Gastrocnemius medialis (tissue), 4 donors: ENCODE measurements at regions not wholly inside any gene's neighbourhood (a gene's known extent, or its start where the extent isn't known, plus 50 kb on each side); places are given as distances from the start of the nearest gene placed in this dataset.

ENCODE experiments used
- ATAC-seq, 2 donors: fragments of 150-250 bp; one replicate each; pipeline ENCODE4 v1.9.1; 2016
- DNase-seq, 2 donors: peaks; one replicate each; pipeline ENCODE4 v3.0.0-alpha.2; 2019
- H3K27ac ChIP-seq, 4 donors: fragments of 200-600 bp; sonication (generic); 1 replicate in 1 of 4; 2 replicates in 3 of 4; pipeline ENCODE4 v1.5.1; 2016 to 2018; ENCODE audit warnings: mild to moderate bottlenecking in 2 of 4, moderate library complexity in 1 of 4
- H3K27me3 ChIP-seq, 3 donors: fragments of 200-600 bp; sonication (generic) in 2 of 3; 1 replicate in 1 of 3; 2 replicates in 2 of 3; pipeline versions ENCODE4 v1.5.1 to v1.6.0; 2016 to 2019; ENCODE audit warnings: mild to moderate bottlenecking in 1 of 3, moderate library complexity in 1 of 3
- H3K36me3 ChIP-seq, 2 donors: fragments of 200-600 bp; sonication (generic) in 1 of 2; one replicate each; pipeline ENCODE4 v1.5.1; 2017 to 2018
- H3K4me1 ChIP-seq, 2 donors: fragments of 200-600 bp; sonication (generic) in 1 of 2; one replicate each; pipeline ENCODE4 v1.5.1; 2016 to 2017; ENCODE audit warnings: mild to moderate bottlenecking in 2 of 2
- H3K4me3 ChIP-seq, 4 donors: fragments of 200-600 bp; sonication (generic) in 3 of 4; 1 replicate in 1 of 4; 2 replicates in 3 of 4; pipeline ENCODE4 v1.5.1; 2016 to 2019; ENCODE audit warnings: mild to moderate bottlenecking in 2 of 4
- H3K9me3 ChIP-seq, 3 donors: fragments of 200-600 bp; sonication (generic) in 2 of 3; 1 replicate in 1 of 3; 2 replicates in 2 of 3; pipeline ENCODE4 v1.5.1; 2016 to 2019
- CTCF ChIP-seq, 5 experiments: fragments of 450-650 bp in 3 of 5; fragments of 200-600 bp in 2 of 5; sonication (generic) in 2 of 5; IDR thresholded peaks in 4 of 5; conservative IDR thresholded peaks in 1 of 5; 1 replicate in 4 of 5; 2 replicates in 1 of 5; pipeline ENCODE4 v1.5.1; 2016 to 2019; ENCODE audit warnings: antibody characterized with exemption in 5 of 5, mild to moderate bottlenecking in 3 of 5, moderate library complexity in 3 of 5
- POLR2A ChIP-seq, 2 donors: fragments of 450-650 bp; IDR thresholded peaks; one replicate each; pipeline ENCODE4 v1.6.1; 2017; ENCODE audit warnings: antibody characterized with exemption in 2 of 2, mild to moderate bottlenecking in 2 of 2, moderate library complexity in 2 of 2
- in situ Hi-C, 4 donors: fragments of 200-750 bp; cut with MboI; loops; one replicate each; pipeline versions ENCODE4 v1.15.0 to v1.8.0; 2017; ENCODE audit warnings: low sequenced_read_pairs in 4 of 4
- intact Hi-C: fragments of 100-400 bp; cut with DNase I; formaldehyde crosslinking; loops from one replicate; pipeline ENCODE4 v1.15.1; 2023; ENCODE audit warnings: low total_unique reads

- no peak for DNase-seq
- Histone ChIP-seq H3K4me1 (peaks cover 0 to 2% of the 10 kb centered on the region in 2 donors), H3K36me3 (no peaks in the 10 kb centered on the region), H3K27me3 (no peaks in the 10 kb centered on the region), H3K27ac (no peak overlapping the region), H3K9me3 (no peaks in the 10 kb centered on the region), H3K4me3 (no peak overlapping the region)
- no peak for TF ChIP-seq POLR2A (IDR thresholded peaks at IDR 0.05)
- TF ChIP-seq CTCF (IDR thresholded peaks at IDR 0.05 in 4 of 5, conservative IDR thresholded peaks at IDR 0.05 in 1 of 5) = no peak
- ATAC-seq = peak in 1 of 2 donors; percentile 30
- in situ Hi-C loops = no loop called here
- intact Hi-C loops = no loop called here
Measured at GRCh38 chr2:147487286-147487977, 357.4 kb upstream of the ACVR2A start.

GRCh38 chr2:147485210-147485851 is 359.5 kb upstream of the ACVR2A start:
- Histone ChIP-seq H3K27ac (no peak overlapping the region), H3K27me3 (no peaks in the 10 kb centered on the region), H3K36me3 (no peaks in the 10 kb centered on the region), H3K4me3 (no peak overlapping the region), H3K9me3 (no peaks in the 10 kb centered on the region), H3K4me1 (peaks cover 0 to 3% of the 10 kb centered on the region in 2 donors)
- in situ Hi-C loops (no loop called here), intact Hi-C loops (no loop called here)
- DNase-seq (no peak), ATAC-seq (no peak)
- no peak for TF ChIP-seq POLR2A (IDR thresholded peaks at IDR 0.05)
- TF ChIP-seq CTCF (IDR thresholded peaks at IDR 0.05 in 4 of 5, conservative IDR thresholded peaks at IDR 0.05 in 1 of 5) = no peak

DNA sequence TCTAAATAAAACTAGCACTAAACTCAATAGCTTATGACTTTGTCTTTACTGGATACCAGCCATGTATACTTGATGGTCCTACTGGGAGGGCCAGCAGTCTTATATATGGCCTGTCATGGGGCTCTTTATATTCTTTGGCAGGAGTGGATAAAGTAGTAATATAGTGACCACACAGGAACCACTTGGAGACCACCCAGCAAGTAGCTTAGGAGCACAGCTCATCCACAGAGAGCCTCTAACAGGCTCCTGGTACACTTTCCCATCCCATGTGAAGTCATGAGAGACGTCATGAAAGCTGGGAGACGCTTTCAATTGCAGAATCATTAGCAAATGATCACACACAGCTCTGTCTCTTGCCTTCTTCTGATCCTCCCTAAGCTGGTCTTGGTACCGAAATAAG is 360.9 kb upstream of the ACVR2A start:
- Histone ChIP-seq H3K27ac (no peak overlapping the region), H3K4me1 (peaks cover 0 to 3% of the 10 kb centered on the region in 2 donors), H3K36me3 (no peaks in the 10 kb centered on the region), H3K9me3 (no peaks in the 10 kb centered on the region), H3K4me3 (no peak overlapping the region), H3K27me3 (no peaks in the 10 kb centered on the region)
- no peak for DNase-seq
- TF ChIP-seq POLR2A (IDR thresholded peaks at IDR 0.05) (no peak), CTCF (IDR thresholded peaks at IDR 0.05 in 4 of 5, conservative IDR thresholded peaks at IDR 0.05 in 1 of 5) (no peak)
- in situ Hi-C loops (no loop called here), intact Hi-C loops (no loop called here)
- no peak for ATAC-seq

DNA sequence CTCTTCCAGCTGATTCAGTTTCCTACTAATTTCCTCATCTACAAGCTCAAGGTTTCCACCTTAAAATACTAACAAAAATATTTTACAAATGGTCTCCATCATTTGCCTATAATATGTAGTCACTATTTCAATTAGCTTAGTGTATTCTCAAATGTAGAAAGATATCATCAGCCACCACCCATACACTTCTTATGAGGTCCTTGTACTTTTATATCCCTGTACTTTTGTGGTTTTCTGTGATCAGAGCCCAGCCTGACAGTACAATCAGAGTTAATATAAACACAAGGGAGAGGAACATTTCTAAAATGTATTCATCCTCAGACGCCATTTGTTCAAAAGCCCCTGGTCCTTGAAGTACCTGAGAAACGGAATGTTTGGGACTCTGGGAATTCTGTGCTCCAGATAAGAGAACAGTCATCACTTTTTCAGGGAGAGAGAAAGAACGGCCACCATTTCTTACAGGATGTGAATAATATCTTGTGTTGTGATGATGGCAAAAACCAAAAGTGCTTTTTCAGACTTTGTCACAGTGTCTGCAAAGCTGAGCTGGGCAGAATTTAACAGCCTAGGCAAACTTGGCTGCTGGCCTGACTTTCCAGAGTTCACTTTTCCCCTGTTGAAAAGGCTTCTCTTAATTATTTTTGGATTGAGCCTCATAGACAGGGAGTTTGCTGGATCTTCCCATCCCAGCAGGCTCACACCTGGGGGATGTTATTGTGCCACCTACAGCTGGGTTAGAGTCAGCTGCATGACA is 361.7 kb upstream of the ACVR2A start:
- no peaks in the 10 kb centered on the region for H3K9me3 ChIP-seq
- no peak overlapping the region for H3K27ac ChIP-seq
- TF ChIP-seq POLR2A (IDR thresholded peaks at IDR 0.05) (no peak), CTCF (IDR thresholded peaks at IDR 0.05 in 4 of 5, conservative IDR thresholded peaks at IDR 0.05 in 1 of 5) (no peak)
- DNase-seq (no peak), ATAC-seq (no peak)
- in situ Hi-C loops = no loop called here
- H3K27me3 ChIP-seq = no peaks in the 10 kb centered on the region
- no peak overlapping the region for H3K4me3 ChIP-seq
- peaks cover 0 to 3% of the 10 kb centered on the region in 2 donors for H3K4me1 ChIP-seq
- H3K36me3 ChIP-seq = no peaks in the 10 kb centered on the region
- intact Hi-C loops = no loop called here
